H1 (cell line): ENCODE measurements at regions not wholly inside any gene's neighbourhood (a gene's known extent, or its start where the extent isn't known, plus 50 kb on each side); places are given as distances from the start of the nearest gene placed in this dataset.

Source experiments
- CTCF ChIA-PET: fragments of 300-600 bp; sonication (Branson Sonifier 250); formaldehyde crosslinking; loops from one replicate; lab custom pipeline; 2021; ENCODE audit not compliant: partially characterized antibody; lab: Charles Lee
- POLR2A ChIA-PET: fragments of 300-600 bp; sonication (Branson Sonifier 250); formaldehyde crosslinking; loops from one replicate; lab custom pipeline; 2021; ENCODE audit warnings: inconsistent platforms; ENCODE audit not compliant: partially characterized antibody; lab: Charles Lee
- DNase-seq, 2 experiments: peaks; one replicate each; pipeline versions ENCODE4 v3.0.0 to v3.0.0-alpha.2; 2010 to 2022; ENCODE audit warnings: low spot score in 2 of 2, low read depth in 1 of 2, mixed read lengths in 1 of 2
- FAIRE-seq: peaks from 2 replicates; lab custom pipeline; 2011; peaks lifted over from hg19 to GRCh38; lab: Jason Lieb, UNC
- H2AFZ ChIP-seq: 2 replicates; pipeline ENCODE4 v1.8.1; 2012; ENCODE audit warnings: low read length, inconsistent platforms
- H2AK5ac ChIP-seq: 2 replicates; pipeline ENCODE4 v1.6.1; 2013; ENCODE audit warnings: low read depth, low read length
- H2BK120ac ChIP-seq: replicated peaks from 2 replicates; pipeline ENCODE3; 2013; ENCODE audit warnings: low read depth, low read length, inconsistent platforms
- H2BK12ac ChIP-seq: 2 replicates; pipeline ENCODE4 v1.6.1; 2013; ENCODE audit warnings: low read depth, low read length
- H2BK15ac ChIP-seq: 2 replicates; pipeline ENCODE4 v1.6.1; 2013; ENCODE audit warnings: low read length
- H2BK20ac ChIP-seq: 2 replicates; pipeline ENCODE4 v1.6.1; 2013; ENCODE audit warnings: low read length
- H2BK5ac ChIP-seq: 2 replicates; pipeline ENCODE4 v1.6.1; 2013; ENCODE audit warnings: low read depth, low read length
- H3K14ac ChIP-seq: 2 replicates; pipeline ENCODE4 v1.6.1; 2013; ENCODE audit warnings: inconsistent platforms; ENCODE audit not compliant: insufficient read length
- H3K18ac ChIP-seq: 2 replicates; pipeline ENCODE4 v1.6.1; 2013; ENCODE audit warnings: low read length; ENCODE audit errors: extremely low read depth
- H3K23ac ChIP-seq: 2 replicates; pipeline ENCODE4 v1.6.1; 2013; ENCODE audit warnings: inconsistent platforms; ENCODE audit not compliant: insufficient read length
- H3K23me2 ChIP-seq: 2 replicates; pipeline ENCODE4 v1.6.1; 2013; ENCODE audit warnings: low read depth, low read length
- H3K27ac ChIP-seq: 2 replicates; pipeline ENCODE4 v1.6.1; 2011; ENCODE audit warnings: low read depth, low read length, inconsistent platforms
- H3K27me3 ChIP-seq, 4 experiments: replicated peaks in 1 of 4; 1 replicate in 1 of 4; 2 replicates in 3 of 4; pipeline versions ENCODE4 v1.6.1 to v1.8.1; 2011 to 2013; ENCODE audit warnings: low read length in 3 of 4, mild to moderate bottlenecking in 3 of 4, inconsistent platforms in 2 of 4, mixed read lengths in 2 of 4, moderate library complexity in 1 of 4; ENCODE audit not compliant: control insufficient read depth in 3 of 4, insufficient read depth in 3 of 4; ENCODE audit errors: extremely low read depth in 1 of 4
- H3K36me3 ChIP-seq, 4 experiments: 2 replicates each; pipeline versions ENCODE4 v1.6.1 to v1.8.1; 2011 to 2013; ENCODE audit warnings: mild to moderate bottlenecking in 4 of 4, low read length in 3 of 4, moderate library complexity in 2 of 4, control low read depth in 1 of 4, inconsistent platforms in 1 of 4; ENCODE audit not compliant: insufficient read depth in 4 of 4, control insufficient read depth in 2 of 4
- H3K4ac ChIP-seq: replicated peaks from 2 replicates; pipeline ENCODE3; 2013; ENCODE audit warnings: low read length, low read depth, mixed read lengths, inconsistent platforms; ENCODE audit not compliant: insufficient read length
- H3K4me1 ChIP-seq, 4 experiments: replicated peaks in 1 of 4; 1 replicate in 1 of 4; 2 replicates in 3 of 4; pipeline versions ENCODE4 v1.6.1 to v1.8.1; 2011 to 2013; ENCODE audit warnings: low read length in 3 of 4, inconsistent platforms in 2 of 4, mixed read lengths in 1 of 4; ENCODE audit not compliant: insufficient read depth in 4 of 4, control insufficient read depth in 3 of 4
- H3K4me2 ChIP-seq, 2 experiments: 2 replicates each; pipeline versions ENCODE4 v1.6.1 to v1.8.1; 2011 to 2013; ENCODE audit warnings: low read depth in 2 of 2, low read length in 2 of 2, control low read depth in 1 of 2, inconsistent platforms in 1 of 2, mild to moderate bottlenecking in 1 of 2; ENCODE audit not compliant: insufficient read depth in 1 of 2
- H3K4me3 ChIP-seq, 4 experiments: fragments of 200-600, 300-600 bp in 1 of 4; sonication (generic), shearing (Covaris generic), sonication (Bioruptor Twin) in 1 of 4; 2 replicates each; pipeline versions ENCODE4 v1.5.1 to v1.8.1; 2011 to 2016; ENCODE audit warnings: low read length in 4 of 4, low read depth in 3 of 4, control low read depth in 2 of 4, inconsistent platforms in 2 of 4, mild to moderate bottlenecking in 2 of 4, mixed read lengths in 1 of 4, moderate library complexity in 1 of 4; ENCODE audit not compliant: insufficient read depth in 2 of 4; ENCODE audit errors: extremely low read depth in 1 of 4
- H3K56ac ChIP-seq: replicated peaks from 2 replicates; pipeline ENCODE3; 2013; ENCODE audit warnings: low read depth, mild to moderate bottlenecking, mixed read lengths, low read length, inconsistent platforms; ENCODE audit not compliant: insufficient read length
- H3K79me1 ChIP-seq: 2 replicates; pipeline ENCODE4 v1.6.1; 2013; ENCODE audit warnings: low read depth, low read length, control low read depth
- H3K79me2 ChIP-seq, 2 experiments: 2 replicates each; pipeline versions ENCODE4 v1.6.1 to v1.8.1; 2012 to 2013; ENCODE audit warnings: low read length in 2 of 2, mild to moderate bottlenecking in 2 of 2, inconsistent platforms in 1 of 2; ENCODE audit not compliant: insufficient read depth in 2 of 2, control insufficient read depth in 1 of 2
- H3K9ac ChIP-seq, 4 experiments: replicated peaks in 1 of 4; 1 replicate in 1 of 4; 2 replicates in 3 of 4; pipeline versions ENCODE4 v1.6.1 to v1.8.1; 2011 to 2013; ENCODE audit warnings: low read depth in 3 of 4, low read length in 3 of 4, control low read depth in 2 of 4, mild to moderate bottlenecking in 2 of 4, moderate library complexity in 2 of 4, inconsistent platforms in 1 of 4; ENCODE audit errors: extremely low read depth in 1 of 4
- H3K9me3 ChIP-seq, 2 experiments: 2 replicates each; pipeline versions ENCODE4 v1.6.1 to v1.8.1; 2012 to 2013; ENCODE audit warnings: mild to moderate bottlenecking in 2 of 2, moderate library complexity in 2 of 2, control low read depth in 1 of 2, inconsistent platforms in 1 of 2, low read depth in 1 of 2, low read length in 1 of 2, mixed read lengths in 1 of 2; ENCODE audit not compliant: insufficient read depth in 2 of 2
- H4K20me1 ChIP-seq, 2 experiments: replicated peaks in 1 of 2; 2 replicates each; pipeline versions ENCODE3 to v1.8.1; 2011 to 2013; ENCODE audit warnings: inconsistent platforms in 2 of 2, low read length in 2 of 2, mild to moderate bottlenecking in 1 of 2; ENCODE audit not compliant: insufficient read depth in 2 of 2, control insufficient read depth in 1 of 2
- H4K5ac ChIP-seq: 2 replicates; pipeline ENCODE4 v1.6.1; 2013; ENCODE audit warnings: low read length, low read depth, mixed read lengths, inconsistent platforms; ENCODE audit not compliant: insufficient read length
- H4K8ac ChIP-seq: 2 replicates; pipeline ENCODE4 v1.8.0; 2013; ENCODE audit warnings: mild to moderate bottlenecking, moderate library complexity, low read length, inconsistent platforms; ENCODE audit not compliant: insufficient read depth; ENCODE audit errors: extremely low read depth
- H4K91ac ChIP-seq: replicated peaks from 2 replicates; pipeline ENCODE3; 2013; ENCODE audit warnings: low read length, mixed read lengths, inconsistent platforms; ENCODE audit not compliant: insufficient read length
- RFX5 ChIP-seq: IDR thresholded peaks from 2 replicates; pipeline ENCODE4 v1.6.1; 2011; ENCODE audit warnings: low read depth, low read length, improper control_type of control experiment, borderline replicate concordance
- SIN3A ChIP-seq, 2 experiments: IDR thresholded peaks in 1 of 2; conservative IDR thresholded peaks in 1 of 2; 2 replicates each; pipeline ENCODE4 v1.6.1; 2011 to 2012; ENCODE audit warnings: low read length in 2 of 2, improper control_type of control experiment in 1 of 2, low read depth in 1 of 2, mild to moderate bottlenecking in 1 of 2
- WGBS, 2 experiments: shearing (Covaris generic) in 1 of 2; methylation state at CpG; one replicate each; pipeline versions ENCODE4 v1.1.6 to v1.1.7; 2013 to 2015; ENCODE audit warnings: low lambda C conversion rate in 2 of 2, mixed read lengths in 2 of 2, inconsistent platforms in 1 of 2, low coverage in 1 of 2, missing lambda C conversion rate in 1 of 2; ENCODE audit not compliant: insufficient replicate concordance in 2 of 2, insufficient coverage in 1 of 2, insufficient read length in 1 of 2; ENCODE audit errors: extremely low coverage in 1 of 2, missing lambda C conversion rate in 1 of 2; 5-methylcytosine and 5-hydroxymethylcytosine counted together
- TF ChIP-seq, protein P1 (sequence below): IDR thresholded peaks from 2 replicates; pipeline ENCODE4 v1.6.1; 2012; ENCODE audit warnings: inconsistent platforms

GRCh38 chr1:195733826-195734225 is 874.4 kb downstream of the KCNT2 start:
- Histone ChIP-seq H2BK12ac (no peak overlapping the region), H2BK120ac (no peak overlapping the region), H3K4me2 (no peak overlapping the region), H3K27me3 (no peaks in the 10 kb centered on the region), H3K79me2 (no peaks in the 10 kb centered on the region), H3K23me2 (no peaks in the 10 kb centered on the region), H2BK20ac (no peak overlapping the region), H3K4me3 (no peak overlapping the region), H3K9me3 (no peaks in the 10 kb centered on the region), H3K14ac (no peak overlapping the region), H4K8ac (no peak overlapping the region), H2AK5ac (no peak overlapping the region), H4K20me1 (no peaks in the 10 kb centered on the region), H2BK5ac (no peak overlapping the region), H3K36me3 (no peaks in the 10 kb centered on the region), H3K56ac (no peak overlapping the region), H3K27ac (no peak overlapping the region), H3K23ac (no peak overlapping the region), H4K91ac (no peak overlapping the region), H2AFZ (peak overlapping the region; percentile 14; the same call in 1 of the 2 replicates), H3K4me1 (no peaks in the 10 kb centered on the region), H3K9ac (no peak overlapping the region), H3K79me1 (no peaks in the 10 kb centered on the region), H4K5ac (no peak overlapping the region), H3K18ac (no peak overlapping the region), H3K4ac (no peak overlapping the region), H2BK15ac (no peak overlapping the region)
- DNase-seq (peak in 1 of 2 experiments; percentile 19), FAIRE-seq (peak; percentile 71)
- POLR2A ChIA-PET, result no interaction called here
- CTCF ChIA-PET, result interaction anchor here (0.7 to 2.9 kb wide), 6 partner anchors 10 to 323 kb away, joined by 3 to 20 read pairs (median 4); no protein-coding TSS in a partner anchor
- 91% methylated on average over 1 of the region's 1 CpG; no CpG with 5 or more reads in 1 of the 2 experiments for WGBS, 2 experiments
- TF ChIP-seq, protein P1, sequence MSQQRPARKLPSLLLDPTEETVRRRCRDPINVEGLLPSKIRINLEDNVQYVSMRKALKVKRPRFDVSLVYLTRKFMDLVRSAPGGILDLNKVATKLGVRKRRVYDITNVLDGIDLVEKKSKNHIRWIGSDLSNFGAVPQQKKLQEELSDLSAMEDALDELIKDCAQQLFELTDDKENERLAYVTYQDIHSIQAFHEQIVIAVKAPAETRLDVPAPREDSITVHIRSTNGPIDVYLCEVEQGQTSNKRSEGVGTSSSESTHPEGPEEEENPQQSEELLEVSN, result no peak
- TF ChIP-seq SIN3A (conservative IDR thresholded peaks at IDR 0.05 in 1 of 2, IDR thresholded peaks at IDR 0.05 in 1 of 2; ENCODE audit: low read depth in 1 of 2, low read length in 2 of 2) (no peak), RFX5 (no peak)
